ENCODE measurements at regions not wholly inside any gene's neighbourhood (a gene's known extent, or its start where the extent isn't known, plus 50 kb on each side); places are given as distances from the start of the nearest gene placed in this dataset.

- TF ChIP-seq ZBTB33 (IDR thresholded peaks at IDR 0.05) (no peak), SP1 (IDR thresholded peaks at IDR 0.05) (no peak), FOXA1 (IDR thresholded peaks at IDR 0.05) (no peak), ATF3 (IDR thresholded peaks at IDR 0.05) (no peak), FOXA2 (IDR thresholded peaks at IDR 0.05) (no peak)
These were observed 276.8 kb upstream of the C1orf174 start (continued) for GRCh38 chr1:4176841-4177240.

GRCh38 chr1:4177425-4178150, 277.5 kb upstream of the C1orf174 start:
- H3K27ac ChIP-seq (ENCODE audit: low read depth in 1 of 2, low read length in 2 of 2) = no peak overlapping the region
- no peak for DNase-seq (ENCODE audit: low spot score)
- H3K9ac ChIP-seq (ENCODE audit: low read depth in 1 of 2, low read length in 2 of 2) = no peak overlapping the region
- H3K9me3 ChIP-seq (ENCODE audit: control insufficient read depth in 4 of 4, low read length in 3 of 4) = no peaks in the 10 kb centered on the region
- H3K27me3 ChIP-seq (ENCODE audit: control insufficient read depth in 4 of 4, insufficient read depth in 4 of 4, low read length in 3 of 4) = peaks cover 0 to 5% (median 1%) of the 10 kb centered on the region in 4 donors
- no peak for TF ChIP-seq TAF1 (conservative IDR thresholded peaks at IDR 0.05)
- 74% methylated on average over 21 of the region's 21 CpGs for WGBS
- no peaks in the 10 kb centered on the region for H3K4me1 ChIP-seq (ENCODE audit: control insufficient read depth in 4 of 4, insufficient read depth in 4 of 4, low read length in 3 of 4)
- H3K36me3 ChIP-seq (ENCODE audit: control insufficient read depth in 4 of 4, insufficient read depth in 3 of 4, low read depth in 1 of 4, low read length in 3 of 4) = no peaks in the 10 kb centered on the region
- no peak overlapping the region for H3K4me3 ChIP-seq (ENCODE audit: low read depth in 1 of 3, low read length in 3 of 3)

- Histone ChIP-seq H3K36me3 (ENCODE audit: control insufficient read depth in 4 of 4, insufficient read depth in 3 of 4, low read depth in 1 of 4, low read length in 3 of 4) (no peaks in the 10 kb centered on the region), H3K9ac (ENCODE audit: low read depth in 1 of 2, low read length in 2 of 2) (no peak overlapping the region), H3K9me3 (ENCODE audit: control insufficient read depth in 4 of 4, low read length in 3 of 4) (no peaks in the 10 kb centered on the region), H3K4me1 (ENCODE audit: control insufficient read depth in 4 of 4, insufficient read depth in 4 of 4, low read length in 3 of 4) (no peaks in the 10 kb centered on the region), H3K27ac (ENCODE audit: low read depth in 1 of 2, low read length in 2 of 2) (no peak overlapping the region), H3K27me3 (ENCODE audit: control insufficient read depth in 4 of 4, insufficient read depth in 4 of 4, low read length in 3 of 4) (peaks cover 0 to 5% (median 1%) of the 10 kb centered on the region in 4 donors), H3K4me3 (ENCODE audit: low read depth in 1 of 3, low read length in 3 of 3) (no peak overlapping the region)
- DNase-seq (ENCODE audit: low spot score) = no peak
- TF ChIP-seq HNF4A (conservative IDR thresholded peaks at IDR 0.05) (no peak), FOXA1 (IDR thresholded peaks at IDR 0.05) (no peak), NR2F2 (IDR thresholded peaks at IDR 0.05) (no peak), ZBTB33 (IDR thresholded peaks at IDR 0.05) (no peak), RAD21 (IDR thresholded peaks at IDR 0.05) (no peak), HNF4G (IDR thresholded peaks at IDR 0.05) (no peak), ATF3 (IDR thresholded peaks at IDR 0.05) (no peak)
- WGBS = 77% methylated on average over 11 of the region's 11 CpGs
These were observed 278.5 kb upstream of the C1orf174 start for GRCh38 chr1:4178501-4179113.
